G401 (cell line): ENCODE measurements at regions not wholly inside any gene's neighbourhood (a gene's known extent, or its start where the extent isn't known, plus 50 kb on each side); places are given as distances from the start of the nearest gene placed in this dataset.

Experiments used
- DNase-seq: peaks from one replicate; pipeline ENCODE4 v3.0.0-alpha.2; 2015; ENCODE audit warnings: low spot score
- in situ Hi-C: cut with HindIII; loops from 2 replicates; pipeline ENCODE4 v1.10.0; 2016; ENCODE audit warnings: low sequenced_read_pairs, mixed read lengths

- no peak for DNase-seq
- in situ Hi-C loops: no loop called here
These were observed 253.3 kb downstream of the KLF6 start for GRCh38 chr10:3531670-3532069.

- DNase-seq: no peak
- in situ Hi-C loops: no loop called here
These were observed 254.0 kb downstream of the KLF6 start for GRCh38 chr10:3530783-3531645.

GRCh38 chr10:3530346-3530745 is 254.7 kb downstream of the KLF6 start:
- in situ Hi-C loops: no loop called here
- DNase-seq: no peak

- no peak for DNase-seq
- in situ Hi-C loops: no loop called here
These were observed 255.3 kb downstream of the KLF6 start for GRCh38 chr10:3529691-3530090.

- in situ Hi-C loops: no loop called here
- DNase-seq: no peak
These were observed 256.1 kb downstream of the KLF6 start for GRCh38 chr10:3528823-3529403.

- in situ Hi-C loops: no loop called here
- DNase-seq: no peak
These were observed 256.7 kb downstream of the KLF6 start for GRCh38 chr10:3528271-3528670.

- DNase-seq: no peak
- in situ Hi-C loops: no loop called here
These were observed 257.1 kb downstream of the KLF6 start for GRCh38 chr10:3527869-3528268.

GRCh38 chr10:3526727-3527501 is 258.1 kb downstream of the KLF6 start:
- DNase-seq: no peak

GRCh38 chr10:3525832-3526449 is 259.1 kb downstream of the KLF6 start:
- no peak for DNase-seq
- in situ Hi-C loops: no loop called here

More at GRCh38 chr10:3526727-3527501, 258.1 kb downstream of the KLF6 start:
- in situ Hi-C loops: no loop called here

- no peak for DNase-seq
- in situ Hi-C loops: no loop called here
These were observed 260.7 kb downstream of the KLF6 start for GRCh38 chr10:3524086-3524960.

GRCh38 chr10:3523309-3524050 is 261.5 kb downstream of the KLF6 start:
- in situ Hi-C loops: no loop called here

GRCh38 chr10:3516923-3517255 is 268.1 kb downstream of the KLF6 start:
- no peak for DNase-seq
- in situ Hi-C loops: no loop called here

More at GRCh38 chr10:3523309-3524050, 261.5 kb downstream of the KLF6 start:
- DNase-seq: no peak

GRCh38 chr10:3516234-3516922 is 268.6 kb downstream of the KLF6 start:
- DNase-seq: no peak
- in situ Hi-C loops: no loop called here

- DNase-seq: no peak
- in situ Hi-C loops: no loop called here
These were observed 270.3 kb downstream of the KLF6 start for GRCh38 chr10:3514691-3515090.

- DNase-seq: no peak
- in situ Hi-C loops: no loop called here
These were observed 272.7 kb downstream of the KLF6 start for GRCh38 chr10:3512263-3512662.

GRCh38 chr10:3511483-3511882 is 273.5 kb downstream of the KLF6 start:
- in situ Hi-C loops: no loop called here
- DNase-seq: no peak

GRCh38 chr10:3510741-3511140 is 274.3 kb downstream of the KLF6 start:
- no peak for DNase-seq
- in situ Hi-C loops: no loop called here

GRCh38 chr10:3509355-3509754 is 275.7 kb downstream of the KLF6 start:
- in situ Hi-C loops: no loop called here
- no peak for DNase-seq
